IMR-90 (cell line): ENCODE measurements at regions not wholly inside any gene's neighbourhood (a gene's known extent, or its start where the extent isn't known, plus 50 kb on each side); places are given as distances from the start of the nearest gene placed in this dataset.

Experiments used
- ATAC-seq: fragments of 200-7000 bp; cut with Tn5 transposase; 2 replicates; pipeline ENCODE4 v1.9.1; 2020; ENCODE audit warnings: low read depth, mild to moderate bottlenecking, moderate library complexity
- BruUV-seq: library from RNA; stranded (reverse); fragments of 400-500 nt; replicated peaks from 2 replicates; lab custom pipeline; 2021; lab: Mats Ljungman, UMichigan
- CTCF ChIA-PET: fragments of 300-600 bp; formaldehyde crosslinking; extraction: SDS; loops from one replicate; lab custom pipeline; 2021; ENCODE audit warnings: antibody characterized with exemption; lab: Yijun Ruan, JAX
- POLR2A ChIA-PET: fragments of 300-600 bp; sonication (Branson Sonifier 250); formaldehyde crosslinking; loops from one replicate; lab custom pipeline; 2022; ENCODE audit warnings: antibody characterized with exemption; ENCODE audit not compliant: unreplicated experiment; lab: Charles Lee
- DNase-seq: peaks from one replicate; pipeline ENCODE4 v3.0.0; 2013
- H2AFZ ChIP-seq: replicated peaks from 2 replicates; pipeline ENCODE3; 2013; ENCODE audit warnings: low read length, mild to moderate bottlenecking; ENCODE audit not compliant: poor library complexity
- H2AK5ac ChIP-seq: 2 replicates; pipeline ENCODE4 v1.6.1; 2013; ENCODE audit warnings: low read depth, low read length, inconsistent platforms
- H2AK9ac ChIP-seq: replicated peaks from 2 replicates; pipeline ENCODE3; 2013; ENCODE audit warnings: mild to moderate bottlenecking, low read depth, low read length, moderate library complexity; ENCODE audit not compliant: poor library complexity
- H2BK120ac ChIP-seq: 2 replicates; pipeline ENCODE4 v1.6.1; 2013; ENCODE audit warnings: low read depth, low read length, inconsistent platforms
- H2BK15ac ChIP-seq: 3 replicates; pipeline ENCODE4 v1.6.1; 2013; ENCODE audit warnings: low read depth, low read length, inconsistent platforms
- H2BK20ac ChIP-seq: 2 replicates; pipeline ENCODE4 v1.6.1; 2013; ENCODE audit warnings: low read depth, mild to moderate bottlenecking, inconsistent platforms, low read length, moderate library complexity
- H2BK5ac ChIP-seq: 2 replicates; pipeline ENCODE4 v1.6.1; 2013; ENCODE audit warnings: mild to moderate bottlenecking, low read depth, low read length, inconsistent platforms; ENCODE audit not compliant: poor library complexity, severe bottlenecking
- H3K14ac ChIP-seq: replicated peaks from 2 replicates; pipeline ENCODE4 v1.6.1; 2013; ENCODE audit warnings: low read depth, low read length, inconsistent platforms
- H3K18ac ChIP-seq: 2 replicates; pipeline ENCODE4 v1.6.1; 2013; ENCODE audit warnings: low read depth, low read length, control low read depth
- H3K23ac ChIP-seq: 2 replicates; pipeline ENCODE4 v1.6.1; 2013; ENCODE audit warnings: low read depth, low read length, inconsistent platforms
- H3K27ac ChIP-seq: 2 replicates; pipeline ENCODE4 v1.5.1; 2013; ENCODE audit warnings: mild to moderate bottlenecking, control low read depth, low read length; ENCODE audit not compliant: insufficient read depth
- H3K27me3 ChIP-seq: 2 replicates; pipeline ENCODE4 v1.6.1; 2013; ENCODE audit warnings: low read length; ENCODE audit not compliant: control insufficient read depth, insufficient read depth
- H3K36me3 ChIP-seq: 2 replicates; pipeline ENCODE4 v1.6.1; 2013; ENCODE audit warnings: low read length, mixed read lengths; ENCODE audit not compliant: control insufficient read depth, insufficient read depth
- H3K4ac ChIP-seq: 2 replicates; pipeline ENCODE4 v1.6.1; 2013; ENCODE audit warnings: low read depth, low read length, inconsistent platforms
- H3K4me1 ChIP-seq: 2 replicates; pipeline ENCODE4 v1.6.1; 2013; ENCODE audit warnings: low read length, mixed read lengths; ENCODE audit not compliant: control insufficient read depth, insufficient read depth
- H3K4me2 ChIP-seq: 2 replicates; pipeline ENCODE4 v1.6.1; 2013; ENCODE audit warnings: low read depth, mild to moderate bottlenecking, control low read depth, low read length, moderate library complexity
- H3K4me3 ChIP-seq: 2 replicates; pipeline ENCODE4 v1.5.1; 2013; ENCODE audit warnings: low read depth, mild to moderate bottlenecking, control low read depth, low read length, moderate library complexity; ENCODE audit not compliant: insufficient read depth
- H3K56ac ChIP-seq: 2 replicates; pipeline ENCODE4 v1.6.1; 2013; ENCODE audit warnings: low read length, inconsistent platforms; ENCODE audit not compliant: insufficient read depth; ENCODE audit errors: extremely low read depth
- H3K79me1 ChIP-seq, 2 experiments: 2 replicates each; pipeline ENCODE4 v1.6.1; 2013; ENCODE audit warnings: low read length in 2 of 2, inconsistent platforms in 1 of 2, low read depth in 1 of 2
- H3K9ac ChIP-seq: 2 replicates; pipeline ENCODE4 v1.6.1; 2013; ENCODE audit warnings: low read depth, low read length, control low read depth
- H3K9me1 ChIP-seq: 2 replicates; pipeline ENCODE4 v1.6.1; 2013; ENCODE audit warnings: low read length, inconsistent platforms; ENCODE audit not compliant: insufficient read depth
- H3K9me3 ChIP-seq: 2 replicates; pipeline ENCODE4 v1.6.1; 2013; ENCODE audit warnings: low read length; ENCODE audit not compliant: control insufficient read depth, insufficient read depth
- H4K20me1 ChIP-seq: 2 replicates; pipeline ENCODE4 v1.6.1; 2013; ENCODE audit warnings: low read length, inconsistent platforms; ENCODE audit not compliant: insufficient read depth
- H4K5ac ChIP-seq: 2 replicates; pipeline ENCODE4 v1.6.1; 2013; ENCODE audit warnings: mild to moderate bottlenecking, low read depth, low read length, control low read depth
- H4K8ac ChIP-seq, 2 experiments: 2 replicates each; pipeline ENCODE4 v1.6.1; 2013; ENCODE audit warnings: low read depth in 2 of 2, low read length in 2 of 2, control low read depth in 1 of 2, inconsistent platforms in 1 of 2
- H4K91ac ChIP-seq: 2 replicates; pipeline ENCODE4 v1.6.1; 2013; ENCODE audit warnings: low read depth, low read length, inconsistent platforms; ENCODE audit not compliant: insufficient read depth
- BHLHE40 ChIP-seq: fragments of 150-350 bp; IDR thresholded peaks from 2 replicates; pipeline ENCODE4 v1.6.1; 2016; ENCODE audit warnings: mild to moderate bottlenecking, low read depth, low read length
- CEBPB ChIP-seq: IDR thresholded peaks from 2 replicates; pipeline ENCODE4 v1.6.1; 2012; ENCODE audit warnings: low read depth, low read length, improper control_type of control experiment
- CHD1 ChIP-seq: IDR thresholded peaks from 2 replicates; pipeline ENCODE4 v1.6.1; 2012; ENCODE audit warnings: low read depth, low read length, improper control_type of control experiment
- CTCF ChIP-seq: conservative IDR thresholded peaks from 2 replicates; pipeline ENCODE4 v1.5.1; 2012; ENCODE audit warnings: mild to moderate bottlenecking, low read depth, low read length, improper control_type of control experiment
- ELK1 ChIP-seq: fragments of 150-350 bp; IDR thresholded peaks from 2 replicates; pipeline ENCODE4 v1.6.1; 2016; ENCODE audit warnings: low read depth, mild to moderate bottlenecking, low read length, moderate library complexity, borderline replicate concordance
- FOS ChIP-seq: fragments of 150-350 bp; IDR thresholded peaks from 2 replicates; pipeline ENCODE4 v1.6.1; 2016; ENCODE audit warnings: low read depth, low read length
- MAFK ChIP-seq: IDR thresholded peaks from 2 replicates; pipeline ENCODE4 v1.6.1; 2012; ENCODE audit warnings: low read depth, low read length, improper control_type of control experiment
- MAZ ChIP-seq: IDR thresholded peaks from 2 replicates; pipeline ENCODE4 v1.6.1; 2012; ENCODE audit warnings: low read depth, mild to moderate bottlenecking, low read length, improper control_type of control experiment, moderate library complexity, borderline replicate concordance
- MXI1 ChIP-seq: IDR thresholded peaks from 2 replicates; pipeline ENCODE4 v1.6.1; 2012; ENCODE audit warnings: low read depth, mild to moderate bottlenecking, low read length, moderate library complexity, borderline replicate concordance
- NFE2L2 ChIP-seq: fragments of 150-350 bp; IDR thresholded peaks from 2 replicates; pipeline ENCODE4 v1.6.1; 2016; ENCODE audit warnings: low read depth, mild to moderate bottlenecking, low read length
- POLR2A ChIP-seq: IDR thresholded peaks from 2 replicates; pipeline ENCODE4 v1.6.1; 2012; ENCODE audit warnings: mild to moderate bottlenecking, low read depth, low read length
- RAD21 ChIP-seq: IDR thresholded peaks from 2 replicates; pipeline ENCODE4 v1.6.1; 2012; ENCODE audit warnings: low read length, improper control_type of control experiment
- RCOR1 ChIP-seq: IDR thresholded peaks from 2 replicates; pipeline ENCODE4 v1.6.1; 2012; ENCODE audit warnings: mild to moderate bottlenecking, low read length, improper control_type of control experiment; ENCODE audit not compliant: insufficient replicate concordance
- RFX5 ChIP-seq: IDR thresholded peaks from 2 replicates; pipeline ENCODE4 v1.8.0; 2012; ENCODE audit warnings: low read depth, mild to moderate bottlenecking, low read length, moderate library complexity
- SMC3 ChIP-seq: fragments of 150-350 bp; IDR thresholded peaks from 2 replicates; pipeline ENCODE4 v1.6.1; 2016; ENCODE audit warnings: low read depth, mild to moderate bottlenecking, antibody characterized with exemption, low read length, moderate library complexity
- USF2 ChIP-seq: fragments of 150-350 bp; IDR thresholded peaks from 2 replicates; pipeline ENCODE4 v1.6.1; 2017; ENCODE audit warnings: mild to moderate bottlenecking, antibody characterized with exemption, low read length, low read depth
- WGBS, 2 experiments: methylation state at CpG; one replicate each; pipeline versions ENCODE4 v1.1.5 to v1.1.7; 2013; ENCODE audit warnings: missing lambda C conversion rate in 2 of 2; ENCODE audit not compliant: insufficient read length in 1 of 2; ENCODE audit errors: extremely low coverage in 2 of 2; 5-methylcytosine and 5-hydroxymethylcytosine counted together
- dilution Hi-C: fragments of 300-500 bp; cut with HindIII; formaldehyde crosslinking; loops from one replicate; pipeline ENCODE4 v1.14.3; 2018; ENCODE audit warnings: low sequenced_read_pairs; ENCODE audit not compliant: unreplicated experiment
- in situ Hi-C: fragments of 300-500 bp; cut with MboI; formaldehyde crosslinking; loops from 3 replicates; pipeline ENCODE4 v1.14.3; 2019; ENCODE audit warnings: low sequenced_read_pairs, inconsistent platforms, mixed read lengths
- intact Hi-C: fragments of 100-400 bp; cut with micrococcal nuclease; formaldehyde crosslinking; loops from 2 replicates; pipeline ENCODE4 v1.10.0; 2022

GRCh38 chr18:40569605-40570004, 1385.4 kb upstream of the PIK3C3 start:
- Histone ChIP-seq H2BK120ac (no peak overlapping the region), H3K9ac (no peak overlapping the region), H3K4me2 (no peak overlapping the region), H3K4me1 (no peaks in the 10 kb centered on the region), H3K4ac (no peak overlapping the region), H4K91ac (no peak overlapping the region), H4K5ac (no peak overlapping the region), H3K18ac (no peak overlapping the region), H3K14ac (no peak overlapping the region), H3K36me3 (no peaks in the 10 kb centered on the region), H2BK20ac (no peak overlapping the region), H2BK5ac (no peak overlapping the region), H3K4me3 (no peak overlapping the region), H4K20me1 (no peaks in the 10 kb centered on the region), H4K8ac (no peak overlapping the region), H3K9me1 (no peaks in the 10 kb centered on the region), H3K79me1 (no peaks in the 10 kb centered on the region), H3K23ac (no peak overlapping the region), H3K27me3 (no peaks in the 10 kb centered on the region), H2BK15ac (no peak overlapping the region), H3K9me3 (no peaks in the 10 kb centered on the region), H3K27ac (no peak overlapping the region), H3K56ac (no peak overlapping the region), H2AFZ (no peak overlapping the region), H2AK5ac (no peak overlapping the region), H2AK9ac (no peak overlapping the region)
- POLR2A ChIA-PET: no interaction called here
- TF ChIP-seq CHD1 (no peak), SMC3 (no peak), POLR2A (no peak), RAD21 (no peak), CEBPB (no peak), NFE2L2 (no peak), FOS (no peak), RCOR1 (no peak), ELK1 (no peak), MAZ (no peak), USF2 (no peak), RFX5 (no peak), MXI1 (no peak), BHLHE40 (no peak), MAFK (no peak), CTCF (no peak)
- no TSS peak for BruUV-seq
- intact Hi-C loops (no loop called here), in situ Hi-C loops (no loop called here), dilution Hi-C loops (no loop called here)
- ATAC-seq: no peak
- WGBS, 2 experiments: no CpG with 5 or more reads among the region's 4 CpGs
- no peak for DNase-seq
- CTCF ChIA-PET: no interaction called here
